ENCODE measurements at regions not wholly inside any gene's neighbourhood (a gene's known extent, or its start where the extent isn't known, plus 50 kb on each side); places are given as distances from the start of the nearest gene placed in this dataset.

- TF ChIP-seq POLR2A (IDR thresholded peaks at IDR 0.05) (no peak), CTCF (IDR thresholded peaks at IDR 0.05 in 8 of 11, conservative IDR thresholded peaks at IDR 0.05 in 3 of 11) (no peak), POLR2AphosphoS5 (IDR thresholded peaks at IDR 0.05) (no peak)
Measured at GRCh38 chr3:189516039-189516438, 115.2 kb upstream of the TP63 start.
